ENCODE measurements at regions not wholly inside any gene's neighbourhood (a gene's known extent, or its start where the extent isn't known, plus 50 kb on each side); places are given as distances from the start of the nearest gene placed in this dataset.

DNA sequence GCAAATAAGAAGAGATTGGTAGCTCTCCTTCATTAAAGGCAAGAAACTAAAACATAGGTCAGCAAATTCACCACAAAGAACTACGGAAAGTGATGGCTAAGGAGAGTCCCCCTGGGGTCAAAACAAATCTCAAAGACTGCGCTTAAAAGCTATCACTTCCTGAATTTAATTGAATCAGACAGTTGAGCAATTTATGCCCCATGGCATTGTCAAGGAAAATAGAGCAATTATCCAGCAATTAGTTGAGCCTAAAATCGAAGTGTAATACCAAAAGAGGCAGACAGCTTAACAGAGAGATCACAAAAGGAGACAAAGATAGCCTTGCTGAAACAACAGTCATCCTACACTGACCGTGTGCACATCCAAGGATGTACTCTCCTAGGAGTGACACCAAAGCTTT is 74.4 kb upstream of the SCN10A start:
- DNase-seq (ENCODE audit: low read depth, low spot score), result no peak
- in situ Hi-C loops (cut with HindIII; ENCODE audit: low pct_unique_long_range_greater_than_20kb, low sequenced_read_pairs), result no loop called here

DNA sequence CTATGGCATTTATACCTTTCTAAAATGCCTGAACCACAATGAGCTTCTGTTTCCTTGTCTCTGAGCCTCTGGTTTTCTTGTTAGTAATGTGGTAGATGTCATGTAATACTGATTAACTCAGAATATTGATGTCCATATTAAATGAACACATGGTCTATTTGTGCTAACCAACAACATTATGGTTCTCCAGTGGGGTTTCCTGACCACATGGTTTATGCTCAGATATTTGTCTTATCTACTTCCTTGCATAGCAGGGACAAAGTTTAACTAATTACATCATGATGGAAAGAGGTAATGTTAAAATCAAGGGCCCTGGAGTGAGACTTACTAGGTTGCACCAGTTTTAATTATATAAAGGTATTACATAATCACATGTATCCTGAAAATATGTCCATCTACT is 62.6 kb upstream of the SCN10A start:
- no peak for DNase-seq (ENCODE audit: low read depth, low spot score)
- in situ Hi-C loops (cut with HindIII; ENCODE audit: low pct_unique_long_range_greater_than_20kb, low sequenced_read_pairs), result no loop called here

All from SK-MEL-5 (cell line).